OCI-LY1 (cell line): ENCODE measurements at regions not wholly inside any gene's neighbourhood (a gene's known extent, or its start where the extent isn't known, plus 50 kb on each side); places are given as distances from the start of the nearest gene placed in this dataset.

Experiments used
- H2AFZ ChIP-seq: fragments of 200-600 bp; sonication (generic), shearing (Covaris generic); 2 replicates; pipeline ENCODE4 v1.6.0; 2014; ENCODE audit warnings: antibody characterized with exemption, mild to moderate bottlenecking, low read length
- H3F3A ChIP-seq: fragments of 200-600 bp; sonication (generic), shearing (Covaris generic); 2 replicates; pipeline ENCODE4 v1.6.0; 2014; ENCODE audit warnings: mild to moderate bottlenecking, antibody characterized with exemption, low read length, moderate library complexity; ENCODE audit not compliant: insufficient read depth
- H3K27ac ChIP-seq: fragments of 200-600 bp; sonication (generic); 2 replicates; pipeline ENCODE4 v1.5.1; 2014; ENCODE audit warnings: low read length, mixed run types, mild to moderate bottlenecking, low read depth; ENCODE audit not compliant: poor library complexity, severe bottlenecking
- H3K27me3 ChIP-seq: fragments of 200-600 bp; sonication (generic); 2 replicates; pipeline ENCODE4 v1.6.0; 2014; ENCODE audit warnings: antibody characterized with exemption, mild to moderate bottlenecking, low read length, moderate library complexity; ENCODE audit not compliant: insufficient read depth
- H3K36me3 ChIP-seq: fragments of 200-600 bp; sonication (generic); 2 replicates; pipeline ENCODE4 v1.6.1; 2014; ENCODE audit warnings: mild to moderate bottlenecking, antibody characterized with exemption, low read length, moderate library complexity, mixed read lengths; ENCODE audit not compliant: insufficient read depth
- H3K4me1 ChIP-seq: fragments of 200-600 bp; sonication (generic); 2 replicates; pipeline ENCODE4 v1.5.1; 2014; ENCODE audit warnings: mild to moderate bottlenecking, low read length, moderate library complexity; ENCODE audit not compliant: insufficient read depth, severe bottlenecking
- H3K4me2 ChIP-seq: fragments of 200-600 bp; sonication (generic), shearing (Covaris generic); 2 replicates; pipeline ENCODE4 v1.6.1; 2014; ENCODE audit warnings: low read length
- H3K4me3 ChIP-seq: fragments of 200-600 bp; sonication (generic); 2 replicates; pipeline ENCODE4 v1.5.1; 2014; ENCODE audit warnings: low read length, low read depth, mild to moderate bottlenecking, mixed read lengths; ENCODE audit not compliant: poor library complexity, severe bottlenecking
- H3K79me2 ChIP-seq: fragments of 200-600 bp; shearing (Covaris generic); 2 replicates; pipeline ENCODE4 v1.6.1; 2016; ENCODE audit warnings: mixed run types, low read length, mixed read lengths; ENCODE audit not compliant: insufficient read depth
- H3K9ac ChIP-seq: fragments of 200-600 bp; sonication (generic), shearing (Covaris generic); 2 replicates; pipeline ENCODE4 v1.6.1; 2014; ENCODE audit warnings: mild to moderate bottlenecking, low read length, mixed read lengths
- H3K9me2 ChIP-seq: fragments of 200-600 bp; sonication (generic), shearing (Covaris generic); 2 replicates; pipeline ENCODE4 v1.6.1; 2014; ENCODE audit warnings: low read depth, mild to moderate bottlenecking, low read length, mixed read lengths
- H3K9me3 ChIP-seq: fragments of 200-600 bp; shearing (Covaris generic); 2 replicates; pipeline ENCODE4 v1.6.1; 2014; ENCODE audit warnings: low read length, mixed read lengths
- H4K20me1 ChIP-seq: fragments of 200-600 bp; sonication (generic), shearing (Covaris generic); 2 replicates; pipeline ENCODE4 v1.6.0; 2016; ENCODE audit warnings: mild to moderate bottlenecking, low read length; ENCODE audit not compliant: insufficient read depth
- CTCF ChIP-seq: fragments of 200-600 bp; sonication (generic), shearing (Covaris generic); IDR thresholded peaks from 2 replicates; pipeline ENCODE4 v1.5.1; 2017; ENCODE audit warnings: mild to moderate bottlenecking, antibody characterized with exemption, low read length, moderate library complexity, mixed read lengths
- EZH2 ChIP-seq: fragments of 200-600 bp; sonication (generic), shearing (Covaris generic); IDR thresholded peaks from 2 replicates; pipeline ENCODE4 v1.8.0; 2017; ENCODE audit warnings: borderline replicate concordance, mixed run types, mild to moderate bottlenecking, antibody characterized with exemption, low read length, moderate library complexity, mixed read lengths

- Histone ChIP-seq H3K4me3 (no peak overlapping the region), H3K4me2 (no peak overlapping the region), H3K27ac (no peak overlapping the region), H4K20me1 (no peaks in the 10 kb centered on the region), H3K9ac (no peak overlapping the region), H3K4me1 (no peaks in the 10 kb centered on the region), H3K36me3 (no peaks in the 10 kb centered on the region), H3F3A (no peaks in the 10 kb centered on the region), H2AFZ (no peak overlapping the region), H3K27me3 (no peaks in the 10 kb centered on the region), H3K9me3 (no peaks in the 10 kb centered on the region), H3K9me2 (no peaks in the 10 kb centered on the region), H3K79me2 (no peaks in the 10 kb centered on the region)
- TF ChIP-seq EZH2, result no peak
- TF ChIP-seq CTCF, result no peak
Measured at GRCh38 chr1:239872626-239873025, 219.1 kb upstream of the FMN2 start.

GRCh38 chr1:239874831-239875230 lies 216.9 kb upstream of the FMN2 start:
- Histone ChIP-seq H3K79me2 (no peaks in the 10 kb centered on the region), H3K9me3 (no peaks in the 10 kb centered on the region), H3K27ac (no peak overlapping the region), H3K9ac (no peak overlapping the region), H3F3A (no peaks in the 10 kb centered on the region), H3K4me1 (no peaks in the 10 kb centered on the region), H3K9me2 (no peaks in the 10 kb centered on the region), H3K27me3 (no peaks in the 10 kb centered on the region), H4K20me1 (no peaks in the 10 kb centered on the region), H3K4me2 (no peak overlapping the region), H3K36me3 (no peaks in the 10 kb centered on the region), H2AFZ (no peak overlapping the region), H3K4me3 (no peak overlapping the region)
- no peak for TF ChIP-seq CTCF
- TF ChIP-seq EZH2, result no peak

- no peaks in the 10 kb centered on the region for H3K27me3 ChIP-seq
- no peak overlapping the region for H3K27ac ChIP-seq
- TF ChIP-seq CTCF (no peak), EZH2 (no peak)
Measured at GRCh38 chr1:239879321-239880170, 212.1 kb upstream of the FMN2 start.

More at GRCh38 chr1:239879321-239880170, 212.1 kb upstream of the FMN2 start:
- Histone ChIP-seq H3K9me2 (no peaks in the 10 kb centered on the region), H2AFZ (no peak overlapping the region), H3K9ac (no peak overlapping the region), H3K36me3 (no peaks in the 10 kb centered on the region), H3K9me3 (no peaks in the 10 kb centered on the region), H3F3A (no peaks in the 10 kb centered on the region), H3K4me3 (no peak overlapping the region), H3K4me1 (no peaks in the 10 kb centered on the region), H3K79me2 (no peaks in the 10 kb centered on the region), H3K4me2 (no peak overlapping the region), H4K20me1 (no peaks in the 10 kb centered on the region)
